Smooth muscle cell (in vitro differentiated cells): ENCODE measurements at regions not wholly inside any gene's neighbourhood (a gene's known extent, or its start where the extent isn't known, plus 50 kb on each side); places are given as distances from the start of the nearest gene placed in this dataset.

ENCODE experiments used
- DNase-seq: peaks from one replicate; lab custom pipeline; 2025; ENCODE audit not compliant: unreplicated experiment; lab: John Stamatoyannopoulos, UW
- H2AFZ ChIP-seq: fragments of 200-600 bp; sonication (generic); 2 replicates; pipeline ENCODE4 v1.6.0; 2016; ENCODE audit warnings: antibody characterized with exemption, low read depth, mild to moderate bottlenecking
- H3F3A ChIP-seq: fragments of 200-600 bp; sonication (generic); 2 replicates; pipeline ENCODE4 v1.6.0; 2017; ENCODE audit warnings: antibody characterized with exemption, low read depth
- H3K27ac ChIP-seq: fragments of 200-600 bp; sonication (generic); 2 replicates; pipeline ENCODE4 v1.5.1; 2016; ENCODE audit warnings: low read depth, mild to moderate bottlenecking
- H3K27me3 ChIP-seq: fragments of 200-600 bp; sonication (generic); 2 replicates; pipeline ENCODE4 v1.6.1; 2016; ENCODE audit warnings: low read depth, mild to moderate bottlenecking
- H3K36me3 ChIP-seq: fragments of 200-600 bp; sonication (generic); 2 replicates; pipeline ENCODE4 v1.5.1; 2016; ENCODE audit warnings: low read depth
- H3K4me1 ChIP-seq: fragments of 200-600 bp; sonication (generic); 2 replicates; pipeline ENCODE4 v1.5.1; 2016; ENCODE audit warnings: low read depth
- H3K4me2 ChIP-seq: fragments of 200-600 bp; sonication (generic); 2 replicates; pipeline ENCODE4 v1.6.0; 2016; ENCODE audit warnings: mild to moderate bottlenecking
- H3K4me3 ChIP-seq: fragments of 200-600 bp; sonication (generic); 2 replicates; pipeline ENCODE4 v1.5.1; 2016; ENCODE audit warnings: mild to moderate bottlenecking
- H3K79me2 ChIP-seq: fragments of 200-600 bp; sonication (generic); 2 replicates; pipeline ENCODE4 v1.6.0; 2016; ENCODE audit warnings: low read depth, mild to moderate bottlenecking
- H3K9ac ChIP-seq: fragments of 200-600 bp; sonication (generic); 2 replicates; pipeline ENCODE4 v1.6.0; 2016; ENCODE audit warnings: low read depth
- H3K9me3 ChIP-seq: fragments of 200-600 bp; sonication (generic); replicated peaks from 2 replicates; pipeline ENCODE4 v1.5.1; 2016; ENCODE audit warnings: low read depth
- H4K20me1 ChIP-seq: fragments of 200-600 bp; sonication (generic); 2 replicates; pipeline ENCODE4 v1.6.0; 2016; ENCODE audit warnings: low read depth
- CTCF ChIP-seq: fragments of 200-600 bp; sonication (generic); IDR thresholded peaks from 2 replicates; pipeline ENCODE4 v1.5.1; 2017; ENCODE audit warnings: borderline replicate concordance, mild to moderate bottlenecking, antibody characterized with exemption; ENCODE audit not compliant: insufficient read depth, poor library complexity, severe bottlenecking
- WGBS: methylation state at CpG from one replicate; pipeline ENCODE4 v1.1.7; 2016; ENCODE audit warnings: low lambda C conversion rate; 5-methylcytosine and 5-hydroxymethylcytosine counted together

DNA sequence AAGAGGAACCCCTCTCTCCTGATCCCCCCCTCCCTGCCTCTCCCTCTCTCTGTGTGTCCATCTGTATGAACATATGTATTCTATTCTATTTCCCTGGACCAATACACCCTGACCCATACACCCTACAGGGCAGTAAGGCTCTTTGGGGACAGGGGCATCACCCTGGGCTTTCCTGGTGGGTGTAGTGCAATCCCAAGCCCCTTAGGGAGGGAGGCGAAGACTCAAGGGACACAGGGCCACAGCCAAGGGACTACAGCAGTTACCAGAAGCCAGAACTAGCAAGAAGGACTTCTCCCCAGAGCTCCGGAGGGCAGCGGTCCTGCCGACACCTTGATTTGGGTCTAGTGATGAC lies 214.2 kb upstream of the RAB6C start:
- no peaks in the 10 kb centered on the region for H3K79me2 ChIP-seq
- H4K20me1 ChIP-seq: no peaks in the 10 kb centered on the region
- no peaks in the 10 kb centered on the region for H3K36me3 ChIP-seq
- no peak overlapping the region for H3K9ac ChIP-seq
- no peak overlapping the region for H3K4me2 ChIP-seq
- WGBS: 92% methylated on average over 4 of the region's 4 CpGs
- H3K4me3 ChIP-seq: no peak overlapping the region
- TF ChIP-seq CTCF: no peak
- no peaks in the 10 kb centered on the region for H3K9me3 ChIP-seq
- no peaks in the 10 kb centered on the region for H3K27me3 ChIP-seq
- H3K27ac ChIP-seq: no peak overlapping the region
- H2AFZ ChIP-seq: no peak overlapping the region
- no peaks in the 10 kb centered on the region for H3K4me1 ChIP-seq
- no peaks in the 10 kb centered on the region for H3F3A ChIP-seq
- no peak for DNase-seq

GRCh38 chr2:129765678-129766351 lies 213.7 kb upstream of the RAB6C start:
- TF ChIP-seq CTCF: no peak
- Histone ChIP-seq H3K36me3 (no peaks in the 10 kb centered on the region), H3F3A (no peaks in the 10 kb centered on the region), H3K9me3 (no peaks in the 10 kb centered on the region), H3K27me3 (no peaks in the 10 kb centered on the region), H3K79me2 (no peaks in the 10 kb centered on the region), H3K9ac (no peak overlapping the region), H2AFZ (no peak overlapping the region), H3K4me2 (no peak overlapping the region), H4K20me1 (no peaks in the 10 kb centered on the region), H3K4me1 (no peaks in the 10 kb centered on the region), H3K4me3 (no peak overlapping the region), H3K27ac (no peak overlapping the region)
- no peak for DNase-seq
- WGBS: 81% methylated on average over 14 of the region's 16 CpGs

DNA sequence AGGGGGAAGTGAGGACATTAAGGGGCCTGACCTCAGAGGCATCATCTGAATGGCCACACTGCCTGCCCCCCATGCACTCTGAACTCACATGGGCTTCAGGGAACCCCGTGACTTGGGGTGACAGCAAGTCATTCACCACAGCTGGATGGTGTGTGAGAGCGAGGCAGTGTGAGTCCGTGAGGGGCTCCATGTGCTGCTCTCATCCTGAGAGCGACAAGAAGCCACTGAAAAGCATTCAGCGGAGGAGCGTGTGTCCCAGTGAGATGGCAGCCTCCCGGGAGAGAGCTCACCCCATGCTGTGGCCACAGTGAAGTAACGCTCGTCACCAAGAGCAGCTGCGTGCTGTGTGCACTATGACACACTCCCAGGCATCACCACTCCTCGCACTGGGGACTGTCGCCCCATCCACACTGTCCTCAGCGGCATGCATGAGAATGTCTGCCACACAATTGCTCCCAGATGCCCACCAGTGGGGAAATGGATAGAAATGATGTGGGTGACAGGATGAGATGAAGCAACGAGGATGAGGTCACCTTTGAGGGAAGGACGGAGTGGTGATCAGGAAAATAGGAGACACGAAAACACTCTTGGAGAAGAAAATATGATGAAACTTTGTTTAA lies 213.0 kb upstream of the RAB6C start:
- H3K4me3 ChIP-seq: no peak overlapping the region
- H3K9me3 ChIP-seq: no peaks in the 10 kb centered on the region
- H3K79me2 ChIP-seq: no peaks in the 10 kb centered on the region
- H3K36me3 ChIP-seq: no peaks in the 10 kb centered on the region
- no peaks in the 10 kb centered on the region for H3K27me3 ChIP-seq
- H3K27ac ChIP-seq: no peak overlapping the region
- DNase-seq: no peak
- H3F3A ChIP-seq: no peaks in the 10 kb centered on the region
- H3K4me1 ChIP-seq: no peaks in the 10 kb centered on the region
- H4K20me1 ChIP-seq: no peaks in the 10 kb centered on the region
- H3K4me2 ChIP-seq: no peak overlapping the region
- H2AFZ ChIP-seq: no peak overlapping the region
- no peak for TF ChIP-seq CTCF
- no peak overlapping the region for H3K9ac ChIP-seq
- whole genome bisulfite sequencing: 88% methylated on average over 16 of the region's 16 CpGs

GRCh38 chr2:129767346-129768035 lies 212.0 kb upstream of the RAB6C start:
- WGBS: 91% methylated on average over 20 of the region's 22 CpGs
- no peak overlapping the region for H3K27ac ChIP-seq

More at GRCh38 chr2:129767346-129768035, 212.0 kb upstream of the RAB6C start:
- no peaks in the 10 kb centered on the region for H3K27me3 ChIP-seq
- no peak for TF ChIP-seq CTCF
- no peak overlapping the region for H3K9ac ChIP-seq
- no peaks in the 10 kb centered on the region for H3K9me3 ChIP-seq
- no peak overlapping the region for H3K4me2 ChIP-seq
- no peak overlapping the region for H2AFZ ChIP-seq
- H3K4me1 ChIP-seq: no peaks in the 10 kb centered on the region
- no peaks in the 10 kb centered on the region for H3K36me3 ChIP-seq
- no peaks in the 10 kb centered on the region for H4K20me1 ChIP-seq
- H3F3A ChIP-seq: no peaks in the 10 kb centered on the region
- no peak for DNase-seq
- no peaks in the 10 kb centered on the region for H3K79me2 ChIP-seq
- H3K4me3 ChIP-seq: no peak overlapping the region
